Skeletal muscle tissue (tissue), 3 donors: ENCODE measurements at regions not wholly inside any gene's neighbourhood (a gene's known extent, or its start where the extent isn't known, plus 50 kb on each side); places are given as distances from the start of the nearest gene placed in this dataset.

Experiments used
- H3K27ac ChIP-seq: one replicate; pipeline ENCODE4 v1.7.0; 2013; ENCODE audit warnings: mild to moderate bottlenecking, low read depth, low read length, inconsistent platforms
- H3K27me3 ChIP-seq, 3 donors: one replicate each; pipeline ENCODE4 v1.7.0; 2013; ENCODE audit warnings: low read length in 3 of 3; ENCODE audit not compliant: control insufficient read depth in 3 of 3, insufficient read depth in 3 of 3
- H3K36me3 ChIP-seq, 3 donors: one replicate each; pipeline ENCODE4 v1.7.0; 2013; ENCODE audit warnings: low read length in 3 of 3; ENCODE audit not compliant: control insufficient read depth in 3 of 3, insufficient read depth in 3 of 3
- H3K4me1 ChIP-seq, 3 donors: one replicate each; pipeline ENCODE4 v1.7.0; 2013; ENCODE audit warnings: low read length in 3 of 3, mild to moderate bottlenecking in 3 of 3; ENCODE audit not compliant: control insufficient read depth in 3 of 3, insufficient read depth in 3 of 3
- H3K4me3 ChIP-seq, 3 donors: one replicate each; pipeline ENCODE4 v1.7.0; 2013; ENCODE audit warnings: low read length in 3 of 3
- H3K9ac ChIP-seq, 3 donors: one replicate each; pipeline ENCODE4 v1.7.0; 2013; ENCODE audit warnings: low read length in 3 of 3, mild to moderate bottlenecking in 3 of 3, moderate library complexity in 2 of 3, low read depth in 1 of 3
- H3K9me3 ChIP-seq, 3 donors: one replicate each; pipeline ENCODE4 v1.7.0; 2013; ENCODE audit warnings: low read length in 3 of 3; ENCODE audit not compliant: control insufficient read depth in 3 of 3
- donor health status: Osteomylitis.

DNA sequence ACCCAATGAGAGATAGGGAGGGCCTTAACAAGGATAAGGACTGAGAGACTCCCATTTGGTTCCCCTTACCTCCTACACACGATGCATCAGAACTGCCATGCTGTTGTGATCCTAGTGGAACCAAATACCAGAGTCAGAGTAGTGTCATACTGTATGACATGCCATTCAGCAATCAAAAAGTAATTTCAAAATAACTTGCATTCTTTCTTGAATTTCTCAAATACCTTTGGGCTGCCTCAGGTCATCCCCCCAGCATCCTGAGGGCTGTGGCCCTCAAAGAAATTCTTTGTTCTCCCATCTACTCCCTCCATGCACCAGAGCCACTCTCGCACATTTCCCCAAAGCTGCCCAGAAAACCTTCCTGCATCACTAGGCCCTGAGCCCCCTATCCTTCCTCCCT lies 68.9 kb upstream of the PPP2R3A start:
- H3K9me3 ChIP-seq = no peaks in the 10 kb centered on the region
- peaks cover 0 to 2% (median 0%) of the 10 kb centered on the region in 3 donors for H3K27me3 ChIP-seq
- H3K4me3 ChIP-seq = no peak overlapping the region
- H3K27ac ChIP-seq = no peak overlapping the region
- H3K36me3 ChIP-seq = no peaks in the 10 kb centered on the region
- H3K9ac ChIP-seq = no peak overlapping the region
- no peaks in the 10 kb centered on the region for H3K4me1 ChIP-seq

DNA sequence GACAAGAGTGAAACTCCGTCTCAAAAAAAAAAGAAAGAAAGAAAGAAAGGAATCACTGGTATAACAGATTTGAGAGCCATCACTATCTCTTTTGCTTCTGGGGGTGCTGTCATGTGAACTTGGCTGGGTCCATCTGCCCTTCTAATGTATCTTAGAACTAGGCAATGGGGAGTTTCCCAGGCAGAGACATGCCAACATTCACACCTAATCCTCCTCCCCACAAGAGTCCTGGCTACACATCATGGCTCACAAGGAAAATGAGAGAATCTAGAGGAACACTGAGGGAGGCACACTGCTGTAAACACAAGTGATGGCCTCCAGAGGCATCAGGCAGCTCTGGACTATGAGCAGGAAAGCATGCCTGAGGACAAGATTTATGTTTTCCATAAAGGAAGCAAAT lies 67.8 kb upstream of the PPP2R3A start:
- no peaks in the 10 kb centered on the region for H3K9me3 ChIP-seq
- no peak overlapping the region for H3K9ac ChIP-seq
- H3K27me3 ChIP-seq = peaks cover 0 to 2% (median 0%) of the 10 kb centered on the region in 3 donors
- no peaks in the 10 kb centered on the region for H3K4me1 ChIP-seq
- H3K27ac ChIP-seq = no peak overlapping the region
- no peak overlapping the region for H3K4me3 ChIP-seq
- no peaks in the 10 kb centered on the region for H3K36me3 ChIP-seq

DNA sequence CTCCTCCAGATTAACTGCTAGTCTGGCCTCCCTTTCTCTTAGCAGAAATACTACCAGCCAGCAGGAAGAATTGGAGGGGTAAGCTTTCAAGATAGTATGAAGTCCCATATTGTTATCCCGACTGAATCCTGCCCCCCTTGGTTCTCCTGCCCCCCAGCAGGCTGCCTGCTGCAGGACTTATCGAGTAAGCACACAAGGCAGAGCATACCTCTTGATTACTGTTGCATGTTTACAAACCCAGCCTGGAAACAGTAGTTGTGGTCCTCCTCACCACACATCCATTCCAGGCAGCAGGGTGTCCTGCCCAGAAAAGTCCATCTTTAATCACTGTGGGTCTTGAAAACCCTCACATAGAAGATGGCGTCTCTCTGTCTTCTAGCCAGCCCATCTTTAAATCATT lies 66.8 kb upstream of the PPP2R3A start:
- Histone ChIP-seq H3K9me3 (no peaks in the 10 kb centered on the region), H3K27ac (no peak overlapping the region), H3K9ac (no peak overlapping the region), H3K36me3 (no peaks in the 10 kb centered on the region), H3K27me3 (peaks cover 0 to 2% (median 0%) of the 10 kb centered on the region in 3 donors), H3K4me1 (no peaks in the 10 kb centered on the region), H3K4me3 (no peak overlapping the region)

DNA sequence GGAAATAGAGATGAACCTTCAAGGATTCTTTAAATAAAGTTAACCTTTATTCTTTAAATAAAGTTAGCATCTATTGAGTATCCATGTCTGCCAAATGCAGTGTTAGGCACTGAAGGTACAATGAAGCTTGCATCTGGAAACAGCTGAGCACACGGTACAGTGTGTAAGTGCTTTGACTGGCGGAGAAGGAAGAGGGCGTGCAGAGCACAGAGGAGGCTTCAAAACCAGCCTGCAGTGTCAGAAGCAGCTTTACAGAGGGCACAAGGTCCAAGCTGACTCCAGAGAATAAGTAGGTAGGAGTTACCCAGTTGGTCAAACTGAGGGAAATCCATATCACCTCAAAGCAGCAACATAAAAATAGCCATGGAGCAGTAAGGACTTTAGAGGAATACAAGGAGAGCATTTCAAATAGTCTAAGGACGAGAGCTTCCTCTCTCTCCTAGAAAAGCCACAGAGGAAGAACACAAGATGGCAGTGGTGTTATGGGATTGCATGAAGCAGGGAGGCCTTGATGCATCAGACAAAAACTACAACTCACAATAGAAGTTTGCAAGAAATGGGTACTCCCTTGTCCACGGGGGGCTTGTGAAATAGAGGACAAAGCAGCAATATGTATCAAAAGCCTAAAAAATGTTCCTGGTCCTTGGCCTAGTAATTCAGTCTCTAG lies 60.3 kb upstream of the PPP2R3A start:
- Histone ChIP-seq H3K27me3 (no peaks in the 10 kb centered on the region), H3K9ac (no peak overlapping the region), H3K27ac (no peak overlapping the region), H3K9me3 (no peaks in the 10 kb centered on the region), H3K4me1 (no peaks in the 10 kb centered on the region), H3K4me3 (no peak overlapping the region), H3K36me3 (no peaks in the 10 kb centered on the region)

DNA sequence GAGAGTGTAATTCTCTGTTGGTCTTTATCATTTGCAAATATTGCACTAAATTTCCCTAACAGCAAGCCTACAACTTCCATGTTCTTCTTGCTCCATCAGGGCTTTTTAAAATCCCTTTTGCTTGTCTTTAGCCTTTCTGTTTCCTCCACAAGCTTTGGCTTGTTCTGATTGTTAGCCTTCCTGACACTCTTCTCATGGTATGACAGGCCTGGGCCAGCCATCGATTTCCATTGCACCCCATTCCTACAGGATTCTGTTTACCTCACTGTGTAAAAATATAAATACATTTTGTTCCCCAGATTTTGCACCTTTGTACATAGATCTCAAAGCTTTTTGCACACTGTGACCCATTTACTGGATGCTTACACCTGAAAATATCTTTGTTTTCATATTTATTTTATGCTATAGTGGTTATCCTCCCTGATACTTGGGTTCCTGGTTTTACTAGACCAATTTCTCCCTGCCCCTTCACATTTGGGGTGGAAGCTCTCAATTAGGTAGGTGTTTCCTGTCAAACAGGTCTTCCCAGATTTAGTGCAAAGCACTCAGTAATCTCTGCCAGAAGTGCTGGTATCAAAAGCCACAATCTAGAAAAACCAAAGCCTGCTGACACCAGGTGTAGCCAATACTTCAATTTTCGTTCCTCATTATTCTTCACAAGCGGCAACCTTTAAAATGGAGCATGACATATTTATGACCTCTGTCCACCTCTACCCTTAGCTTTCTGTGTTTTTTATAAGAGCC lies 57.9 kb upstream of the PPP2R3A start:
- Histone ChIP-seq H3K9ac (no peak overlapping the region), H3K36me3 (no peaks in the 10 kb centered on the region), H3K4me3 (no peak overlapping the region), H3K4me1 (no peaks in the 10 kb centered on the region), H3K27ac (no peak overlapping the region), H3K9me3 (no peaks in the 10 kb centered on the region), H3K27me3 (no peaks in the 10 kb centered on the region)

DNA sequence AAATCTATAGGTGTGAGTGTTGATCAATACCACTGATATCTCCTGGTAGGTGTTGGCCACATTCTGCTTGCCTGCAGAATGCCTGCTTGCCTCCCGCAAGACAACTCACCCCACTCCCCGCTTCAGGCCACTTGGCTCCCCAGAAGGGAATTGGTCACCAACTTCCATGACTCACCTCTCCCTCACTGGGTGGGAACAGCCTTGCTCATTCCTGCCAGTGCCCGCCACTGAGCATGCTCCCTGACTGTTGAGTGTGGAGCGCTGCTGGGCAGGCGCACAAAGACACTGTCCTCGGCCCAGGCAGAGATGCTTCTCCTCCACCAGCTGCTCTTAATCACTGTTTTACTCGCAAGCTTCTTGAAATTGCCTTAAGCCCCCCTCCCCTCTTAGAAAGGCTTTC lies 57.3 kb upstream of the PPP2R3A start:
- H3K36me3 ChIP-seq = no peaks in the 10 kb centered on the region
- no peak overlapping the region for H3K4me3 ChIP-seq
- H3K4me1 ChIP-seq = no peaks in the 10 kb centered on the region
- H3K9ac ChIP-seq = no peak overlapping the region
- no peak overlapping the region for H3K27ac ChIP-seq
- H3K9me3 ChIP-seq = no peaks in the 10 kb centered on the region
- no peaks in the 10 kb centered on the region for H3K27me3 ChIP-seq

DNA sequence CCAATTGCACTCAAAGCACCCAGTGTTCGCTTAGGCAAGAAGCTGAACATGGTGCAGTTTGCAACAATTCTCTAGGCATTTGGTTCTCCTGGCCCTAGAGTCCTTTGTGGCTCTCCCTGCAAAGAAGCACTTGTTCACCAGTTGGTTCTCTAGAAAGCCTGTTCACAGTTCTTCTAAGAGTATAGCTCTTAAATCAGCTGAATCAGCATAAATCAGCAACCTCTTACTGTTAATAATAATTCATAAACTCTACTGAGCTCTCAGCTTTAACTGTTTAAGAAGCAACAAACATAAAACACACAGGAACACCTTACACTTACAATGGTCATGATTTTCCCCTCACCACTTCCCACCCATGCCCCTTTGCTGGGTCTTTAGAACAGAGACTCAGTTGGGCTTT lies 56.8 kb upstream of the PPP2R3A start:
- Histone ChIP-seq H3K4me1 (no peaks in the 10 kb centered on the region), H3K9me3 (no peaks in the 10 kb centered on the region), H3K27ac (no peak overlapping the region), H3K4me3 (no peak overlapping the region), H3K36me3 (no peaks in the 10 kb centered on the region), H3K9ac (no peak overlapping the region), H3K27me3 (no peaks in the 10 kb centered on the region)

DNA sequence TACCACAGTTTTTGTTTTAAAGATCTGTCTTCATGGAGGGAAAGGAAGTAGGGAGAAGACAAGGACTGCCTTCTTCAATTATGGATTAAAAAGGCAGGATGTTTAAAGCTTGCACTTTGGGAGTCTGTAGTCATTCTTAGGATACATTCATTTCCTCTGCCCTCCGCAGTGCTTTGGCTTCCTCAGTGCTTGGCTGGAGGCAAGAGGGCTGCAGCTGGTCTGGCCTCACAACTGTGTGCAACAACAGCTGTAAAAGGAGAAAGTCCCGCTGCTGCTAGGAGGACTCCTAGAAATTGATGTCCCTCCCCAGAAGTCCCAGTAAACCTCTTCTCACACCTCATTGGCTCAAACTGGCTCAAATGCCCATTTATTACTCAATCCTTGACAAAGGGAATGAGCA lies 54.4 kb upstream of the PPP2R3A start:
- Histone ChIP-seq H3K9ac (no peak overlapping the region), H3K27me3 (no peaks in the 10 kb centered on the region)

DNA sequence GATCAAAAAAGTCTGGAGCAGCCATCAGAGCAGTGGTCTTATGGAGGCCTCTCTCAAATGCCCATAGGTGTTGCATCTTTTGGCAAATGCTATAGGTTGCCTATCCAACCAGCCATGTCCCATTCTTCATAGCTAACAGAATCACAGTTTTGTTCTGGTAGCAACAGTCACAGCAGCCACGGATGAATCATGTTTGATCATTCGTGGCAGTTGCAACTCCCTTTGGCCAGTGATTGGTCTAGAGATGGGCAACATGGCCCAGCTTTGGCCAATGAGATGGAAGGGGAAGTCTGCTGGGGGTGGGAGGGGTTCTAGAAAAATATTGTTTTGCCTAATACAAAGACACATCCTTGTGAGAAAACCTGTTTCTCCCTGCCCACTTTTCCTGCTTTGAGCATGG lies 50.3 kb upstream of the PPP2R3A start:
- H3K36me3 ChIP-seq = no peaks in the 10 kb centered on the region
- no peak overlapping the region for H3K27ac ChIP-seq
- H3K4me3 ChIP-seq = no peak overlapping the region
- no peak overlapping the region for H3K9ac ChIP-seq
- no peaks in the 10 kb centered on the region for H3K9me3 ChIP-seq
- H3K4me1 ChIP-seq = peaks cover 7 to 18% (median 12%) of the 10 kb centered on the region in 3 donors
- no peaks in the 10 kb centered on the region for H3K27me3 ChIP-seq

More for the DNA sequence above, 54.4 kb upstream of the PPP2R3A start:
- Histone ChIP-seq H3K4me3 (no peak overlapping the region), H3K27ac (no peak overlapping the region), H3K4me1 (no peaks in the 10 kb centered on the region), H3K9me3 (no peaks in the 10 kb centered on the region), H3K36me3 (no peaks in the 10 kb centered on the region)
